ENCODE measurements at regions not wholly inside any gene's neighbourhood (a gene's known extent, or its start where the extent isn't known, plus 50 kb on each side); places are given as distances from the start of the nearest gene placed in this dataset.

DNA sequence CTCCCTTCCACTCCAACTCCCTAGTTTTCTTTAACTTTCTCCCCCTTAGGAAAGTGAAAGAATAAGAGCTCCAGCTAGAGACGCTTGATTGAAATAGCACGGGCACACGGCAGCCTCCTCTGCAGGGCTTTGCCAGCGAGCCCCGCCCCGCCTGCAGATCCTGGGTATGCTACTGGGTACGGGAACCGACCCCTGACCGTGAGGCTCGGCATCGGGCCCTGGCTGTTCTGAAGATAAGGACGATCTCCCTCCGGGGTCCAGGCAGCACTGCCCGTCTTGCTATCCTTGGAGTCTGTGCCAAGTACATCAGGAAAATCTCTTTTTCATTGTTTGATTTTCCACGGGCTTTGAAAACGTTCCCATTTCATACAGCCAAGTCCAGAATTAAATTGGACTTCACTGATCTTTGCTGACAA, 284.5 kb downstream of the MTX2 start (continued):
- no peak for TF ChIP-seq MZF1 (tag by site-specific recombination; IDR thresholded peaks at IDR 0.05; ENCODE audit: borderline replicate concordance)
- TF ChIP-seq KLF8 (tag by site-specific recombination; IDR thresholded peaks at IDR 0.05) = no peak
- no peak for TF ChIP-seq ZNF776 (tag by site-specific recombination; IDR thresholded peaks at IDR 0.05; ENCODE audit: borderline replicate concordance)
- TF ChIP-seq ZIC2 (tag by site-specific recombination; IDR thresholded peaks at IDR 0.05) = no peak
- no peak for TF ChIP-seq ZNF501 (tag by site-specific recombination; IDR thresholded peaks at IDR 0.05)
- no peak for TF ChIP-seq ZNF704 (tag by site-specific recombination; IDR thresholded peaks at IDR 0.05)
- TF ChIP-seq ZFHX2 (tag by site-specific recombination; conservative IDR thresholded peaks at IDR 0.05) = no peak
- TF ChIP-seq ZNF837 (tag by site-specific recombination; IDR thresholded peaks at IDR 0.05) = no peak
- TF ChIP-seq ZBTB7A (tag by site-specific recombination; IDR thresholded peaks at IDR 0.05; ENCODE audit: low read depth) = no peak
- TF ChIP-seq ZNF529 (tag by site-specific recombination; IDR thresholded peaks at IDR 0.05; ENCODE audit: insufficient replicate concordance) = no peak

GRCh38 chr2:176554101-176555048, 285.1 kb downstream of the MTX2 start:
- peak overlapping the region; percentile 92 for H3K27ac ChIP-seq (ENCODE audit: extremely low read depth, low read depth, low read length)
- H3K4me3 ChIP-seq (ENCODE audit: low read depth, low read length) = peak overlapping the region; percentile 17
- no peaks in the 10 kb centered on the region for H3K9me3 ChIP-seq (ENCODE audit: control insufficient read depth, insufficient read depth, low read depth, low read length)
- POLR2A ChIA-PET = interaction anchor here (0.7 to 1.6 kb wide), 3 partner anchors 50 to 99 kb away, joined by 3 to 6 read pairs (median 5); no protein-coding TSS in a partner anchor
- CTCF ChIA-PET = interaction anchor here (0.5 to 1.9 kb wide), 58 partner anchors 8 to 1514 kb away, joined by 3 to 25 read pairs (median 4); no protein-coding TSS in a partner anchor
- peaks cover 7% of the 10 kb centered on the region; the same call in 1 of the 2 replicates for H3K4me1 ChIP-seq (ENCODE audit: control insufficient read depth, insufficient read depth, low read length)
- H3K36me3 ChIP-seq (ENCODE audit: control insufficient read depth in 2 of 2, insufficient read depth in 1 of 2, low read length in 2 of 2) = no peaks in the 10 kb centered on the region
- TF ChIP-seq ZNF335 (tag by site-specific recombination; conservative IDR thresholded peaks at IDR 0.05) (peak; percentile 95), ZNF394 (tag by site-specific recombination; IDR thresholded peaks at IDR 0.05; ENCODE audit: borderline replicate concordance) (peak; percentile 42; the same call in 1 of the 2 replicates), MZF1 (tag by site-specific recombination; IDR thresholded peaks at IDR 0.05; ENCODE audit: borderline replicate concordance) (peak; percentile 83), ZNF311 (tag by site-specific recombination; IDR thresholded peaks at IDR 0.05; ENCODE audit: borderline replicate concordance) (no peak), ZNF626 (tag by site-specific recombination; IDR thresholded peaks at IDR 0.05) (no peak), ZEB2 (tag by site-specific recombination; IDR thresholded peaks at IDR 0.05) (peak; percentile 35; the same call in 1 of the 2 replicates), HOXA7 (CRISPR knock-in tag; IDR thresholded peaks at IDR 0.05; ENCODE audit: borderline replicate concordance) (no peak), ZNF704 (tag by site-specific recombination; IDR thresholded peaks at IDR 0.05) (no peak), ZNF121 (tag by site-specific recombination; IDR thresholded peaks at IDR 0.05) (no peak), ZNF501 (tag by site-specific recombination; IDR thresholded peaks at IDR 0.05) (0 out of 2 replicates have a peak, but pooled peaks have one; percentile 29), ZNF514 (tag by site-specific recombination; IDR thresholded peaks at IDR 0.05) (no peak), ZNF2 (tag by site-specific recombination; IDR thresholded peaks at IDR 0.05) (peak; percentile 88), ZNF354C (tag by site-specific recombination; IDR thresholded peaks at IDR 0.05; ENCODE audit: borderline replicate concordance, low read depth) (no peak), ZBTB8A (tag by site-specific recombination; IDR thresholded peaks at IDR 0.05) (peak; percentile 12; the same call in 1 of the 2 replicates), PRDM1 (tag by site-specific recombination; IDR thresholded peaks at IDR 0.05) (peak; percentile 74)
- TF ChIP-seq, protein P1, sequence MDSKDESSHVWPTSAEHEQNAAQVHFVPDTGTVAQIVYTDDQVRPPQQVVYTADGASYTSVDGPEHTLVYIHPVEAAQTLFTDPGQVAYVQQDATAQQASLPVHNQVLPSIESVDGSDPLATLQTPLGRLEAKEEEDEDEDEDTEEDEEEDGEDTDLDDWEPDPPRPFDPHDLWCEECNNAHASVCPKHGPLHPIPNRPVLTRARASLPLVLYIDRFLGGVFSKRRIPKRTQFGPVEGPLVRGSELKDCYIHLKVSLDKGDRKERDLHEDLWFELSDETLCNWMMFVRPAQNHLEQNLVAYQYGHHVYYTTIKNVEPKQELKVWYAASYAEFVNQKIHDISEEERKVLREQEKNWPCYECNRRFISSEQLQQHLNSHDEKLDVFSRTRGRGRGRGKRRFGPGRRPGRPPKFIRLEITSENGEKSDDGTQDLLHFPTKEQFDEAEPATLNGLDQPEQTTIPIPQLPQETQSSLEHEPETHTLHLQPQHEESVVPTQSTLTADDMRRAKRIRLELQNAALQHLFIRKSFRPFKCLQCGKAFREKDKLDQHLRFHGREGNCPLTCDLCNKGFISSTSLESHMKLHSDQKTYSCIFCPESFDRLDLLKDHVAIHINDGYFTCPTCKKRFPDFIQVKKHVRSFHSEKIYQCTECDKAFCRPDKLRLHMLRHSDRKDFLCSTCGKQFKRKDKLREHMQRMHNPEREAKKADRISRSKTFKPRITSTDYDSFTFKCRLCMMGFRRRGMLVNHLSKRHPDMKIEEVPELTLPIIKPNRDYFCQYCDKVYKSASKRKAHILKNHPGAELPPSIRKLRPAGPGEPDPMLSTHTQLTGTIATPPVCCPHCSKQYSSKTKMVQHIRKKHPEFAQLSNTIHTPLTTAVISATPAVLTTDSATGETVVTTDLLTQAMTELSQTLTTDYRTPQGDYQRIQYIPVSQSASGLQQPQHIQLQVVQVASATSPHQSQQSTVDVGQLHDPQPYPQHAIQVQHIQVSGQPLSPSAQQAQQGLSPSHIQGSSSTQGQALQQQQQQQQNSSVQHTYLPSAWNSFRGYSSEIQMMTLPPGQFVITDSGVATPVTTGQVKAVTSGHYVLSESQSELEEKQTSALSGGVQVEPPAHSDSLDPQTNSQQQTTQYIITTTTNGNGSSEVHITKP (tag by site-specific recombination; IDR thresholded peaks at IDR 0.05) = 0 out of 2 replicates have a peak, but pooled peaks have one; percentile 20
- TF ChIP-seq, protein P2, sequence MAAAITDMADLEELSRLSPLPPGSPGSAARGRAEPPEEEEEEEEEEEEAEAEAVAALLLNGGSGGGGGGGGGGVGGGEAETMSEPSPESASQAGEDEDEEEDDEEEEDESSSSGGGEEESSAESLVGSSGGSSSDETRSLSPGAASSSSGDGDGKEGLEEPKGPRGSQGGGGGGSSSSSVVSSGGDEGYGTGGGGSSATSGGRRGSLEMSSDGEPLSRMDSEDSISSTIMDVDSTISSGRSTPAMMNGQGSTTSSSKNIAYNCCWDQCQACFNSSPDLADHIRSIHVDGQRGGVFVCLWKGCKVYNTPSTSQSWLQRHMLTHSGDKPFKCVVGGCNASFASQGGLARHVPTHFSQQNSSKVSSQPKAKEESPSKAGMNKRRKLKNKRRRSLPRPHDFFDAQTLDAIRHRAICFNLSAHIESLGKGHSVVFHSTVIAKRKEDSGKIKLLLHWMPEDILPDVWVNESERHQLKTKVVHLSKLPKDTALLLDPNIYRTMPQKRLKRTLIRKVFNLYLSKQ (tag by site-specific recombination; IDR thresholded peaks at IDR 0.05; ENCODE audit: borderline replicate concordance) = no peak
